ENCODE measurements at regions not wholly inside any gene's neighbourhood (a gene's known extent, or its start where the extent isn't known, plus 50 kb on each side); places are given as distances from the start of the nearest gene placed in this dataset.

DNA sequence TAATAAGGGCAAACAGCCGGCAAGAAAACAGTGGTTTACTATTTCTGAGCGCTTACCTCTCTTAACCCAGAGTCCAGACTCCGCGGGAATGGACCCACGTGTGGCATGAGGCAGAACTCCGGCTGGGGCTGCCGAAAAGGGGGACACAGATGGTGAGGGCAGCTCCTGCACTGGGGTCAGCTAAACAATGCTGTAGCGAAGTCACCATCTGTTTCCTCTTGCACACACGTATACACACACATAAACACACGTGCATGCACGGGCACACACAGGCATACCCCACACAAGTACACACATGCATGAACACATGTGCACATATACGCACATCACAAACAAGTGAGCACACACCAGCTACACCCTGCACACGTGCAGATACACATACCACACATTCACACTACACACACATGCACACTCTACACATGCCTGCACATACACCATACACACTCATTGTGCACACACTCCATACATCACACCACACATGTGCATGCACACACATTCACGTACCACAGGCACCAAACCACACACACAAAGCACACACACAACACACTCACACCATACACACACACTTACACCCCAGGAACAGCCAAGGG, 105.9 kb upstream of the ID2 start:
- no peak for TF ChIP-seq RAD21 (conservative IDR thresholded peaks at IDR 0.05 in 1 of 2, IDR thresholded peaks at IDR 0.05 in 1 of 2)
- no peak for TF ChIP-seq HEYL (CRISPR knock-in tag; IDR thresholded peaks at IDR 0.05)
